Nephron (organoid): ENCODE measurements at regions not wholly inside any gene's neighbourhood (a gene's known extent, or its start where the extent isn't known, plus 50 kb on each side); places are given as distances from the start of the nearest gene placed in this dataset.
A peak's percentile ranks its signal among the peaks of the same experiment; 100 is the strongest.

Experiments used
- H3K27ac Mint-ChIP-seq, 3 experiments: 2 replicates each; pipeline ENCODE4 v1.8.0; 2020; ENCODE audit warnings: mixed read lengths in 3 of 3, mild to moderate bottlenecking in 2 of 3, moderate library complexity in 1 of 3
- H3K27me3 Mint-ChIP-seq: 2 replicates; pipeline ENCODE4 v1.8.0; 2021; ENCODE audit warnings: low read depth, mild to moderate bottlenecking, moderate library complexity, mixed read lengths
- H3K36me3 Mint-ChIP-seq: 2 replicates; pipeline ENCODE4 v1.8.0; 2020; ENCODE audit warnings: low read depth, mixed read lengths
- H3K4me1 Mint-ChIP-seq: 2 replicates; pipeline ENCODE4 v1.8.0; 2020; ENCODE audit warnings: mixed read lengths
- H3K4me3 Mint-ChIP-seq, 3 experiments: 2 replicates each; pipeline ENCODE4 v1.8.0; 2020; ENCODE audit warnings: mild to moderate bottlenecking in 3 of 3, mixed read lengths in 3 of 3, moderate library complexity in 2 of 3
- H3K9me3 Mint-ChIP-seq: 2 replicates; pipeline ENCODE4 v1.8.0; 2020; ENCODE audit warnings: mixed read lengths
- TF ChIP-seq, protein P1 (sequence below), 3 experiments: fragments of 200-600 bp; sonication (generic); IDR thresholded peaks; one replicate each; pipeline ENCODE4 v1.5.0; 2021; ENCODE audit warnings: antibody characterized with exemption in 3 of 3; ENCODE audit not compliant: unreplicated experiment in 3 of 3

DNA sequence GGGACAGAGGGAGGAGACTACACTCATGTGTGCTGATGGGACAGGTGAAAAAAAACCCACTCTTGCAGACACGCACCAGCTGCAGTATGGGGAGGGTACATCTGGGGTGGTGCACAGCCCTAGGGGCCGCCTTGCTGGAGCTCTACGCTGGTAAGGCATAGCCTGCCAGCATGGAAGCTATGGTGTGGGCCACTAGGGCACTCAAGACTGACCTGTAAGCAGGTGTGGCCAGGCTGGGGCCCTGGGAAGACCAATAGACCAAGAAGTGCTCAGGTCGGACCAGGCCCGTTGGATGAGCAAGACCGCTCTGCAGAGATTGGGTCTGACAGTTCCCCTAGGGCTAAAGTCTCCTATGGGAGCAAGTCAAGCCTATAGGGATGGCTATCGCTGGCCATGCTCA, 314.8 kb downstream of the FAM47A start:
- Mint-ChIP-seq H3K27me3 (peaks cover 3% of the 10 kb centered on the region), H3K9me3 (no peaks in the 10 kb centered on the region)

DNA sequence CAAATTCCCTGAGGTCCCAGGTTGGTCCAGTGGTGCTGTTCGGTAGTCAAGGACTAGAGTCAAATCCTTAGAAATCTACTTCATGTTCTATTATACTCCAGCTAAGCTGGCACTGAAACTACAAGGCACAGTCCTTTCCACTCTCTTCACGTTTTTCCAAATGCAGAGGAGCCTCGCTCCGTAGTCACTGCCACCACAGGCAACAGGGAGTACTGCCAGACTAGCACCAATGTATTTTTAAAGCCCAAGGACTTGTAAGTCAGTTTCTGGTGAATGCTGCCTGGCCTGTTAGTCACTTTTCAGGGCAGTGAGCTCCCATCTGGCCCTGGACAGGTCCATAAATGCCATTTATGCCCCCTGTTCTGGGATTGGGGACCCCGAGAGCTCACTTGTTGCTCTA, 323.5 kb downstream of the FAM47A start:
- H3K27me3 Mint-ChIP-seq, result no peaks in the 10 kb centered on the region
- no peaks in the 10 kb centered on the region for H3K4me1 Mint-ChIP-seq
- H3K4me3 Mint-ChIP-seq, result no peak overlapping the region
- peaks cover 5% of the 10 kb centered on the region for H3K9me3 Mint-ChIP-seq
- no peaks in the 10 kb centered on the region for H3K36me3 Mint-ChIP-seq
- H3K27ac Mint-ChIP-seq, result no peak overlapping the region
- TF ChIP-seq, protein P1, sequence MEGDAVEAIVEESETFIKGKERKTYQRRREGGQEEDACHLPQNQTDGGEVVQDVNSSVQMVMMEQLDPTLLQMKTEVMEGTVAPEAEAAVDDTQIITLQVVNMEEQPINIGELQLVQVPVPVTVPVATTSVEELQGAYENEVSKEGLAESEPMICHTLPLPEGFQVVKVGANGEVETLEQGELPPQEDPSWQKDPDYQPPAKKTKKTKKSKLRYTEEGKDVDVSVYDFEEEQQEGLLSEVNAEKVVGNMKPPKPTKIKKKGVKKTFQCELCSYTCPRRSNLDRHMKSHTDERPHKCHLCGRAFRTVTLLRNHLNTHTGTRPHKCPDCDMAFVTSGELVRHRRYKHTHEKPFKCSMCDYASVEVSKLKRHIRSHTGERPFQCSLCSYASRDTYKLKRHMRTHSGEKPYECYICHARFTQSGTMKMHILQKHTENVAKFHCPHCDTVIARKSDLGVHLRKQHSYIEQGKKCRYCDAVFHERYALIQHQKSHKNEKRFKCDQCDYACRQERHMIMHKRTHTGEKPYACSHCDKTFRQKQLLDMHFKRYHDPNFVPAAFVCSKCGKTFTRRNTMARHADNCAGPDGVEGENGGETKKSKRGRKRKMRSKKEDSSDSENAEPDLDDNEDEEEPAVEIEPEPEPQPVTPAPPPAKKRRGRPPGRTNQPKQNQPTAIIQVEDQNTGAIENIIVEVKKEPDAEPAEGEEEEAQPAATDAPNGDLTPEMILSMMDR (IDR thresholded peaks at IDR 0.05; ENCODE audit: unreplicated experiment in 3 of 3), result no peak

More for the DNA sequence above, 314.8 kb downstream of the FAM47A start:
- TF ChIP-seq, protein P1 (IDR thresholded peaks at IDR 0.05; ENCODE audit: unreplicated experiment in 3 of 3), result no peak
- Mint-ChIP-seq H3K27ac (no peak overlapping the region), H3K4me3 (no peak overlapping the region), H3K36me3 (no peaks in the 10 kb centered on the region), H3K4me1 (no peaks in the 10 kb centered on the region)

DNA sequence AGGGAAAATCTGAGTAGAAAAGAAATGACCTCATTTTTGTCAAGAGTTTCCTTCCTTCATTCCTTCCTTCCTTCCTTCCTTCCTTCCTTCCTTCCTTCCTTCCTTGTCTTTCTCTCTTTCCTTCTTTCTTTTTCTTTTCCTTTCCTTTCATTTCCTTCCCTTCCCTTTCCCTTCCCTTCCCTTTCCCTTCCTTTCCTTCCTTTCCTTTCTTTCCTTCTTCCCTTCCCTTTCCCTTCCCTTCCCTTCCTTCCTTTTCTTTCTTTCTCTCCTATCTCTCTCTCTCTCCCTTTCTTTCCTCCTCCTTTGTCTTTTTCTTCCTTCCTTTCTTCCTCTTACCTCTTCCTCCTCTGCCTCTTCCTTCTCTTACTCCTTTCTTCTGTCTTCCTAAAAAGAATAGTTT, 347.6 kb downstream of the FAM47A start:
- H3K27ac Mint-ChIP-seq, result no peak overlapping the region
- TF ChIP-seq, protein P1 (IDR thresholded peaks at IDR 0.05; ENCODE audit: unreplicated experiment in 3 of 3), result no peak
- H3K9me3 Mint-ChIP-seq, result no peaks in the 10 kb centered on the region
- no peaks in the 10 kb centered on the region for H3K4me1 Mint-ChIP-seq
- H3K4me3 Mint-ChIP-seq, result no peak overlapping the region
- H3K27me3 Mint-ChIP-seq, result no peaks in the 10 kb centered on the region
- H3K36me3 Mint-ChIP-seq, result no peaks in the 10 kb centered on the region

DNA sequence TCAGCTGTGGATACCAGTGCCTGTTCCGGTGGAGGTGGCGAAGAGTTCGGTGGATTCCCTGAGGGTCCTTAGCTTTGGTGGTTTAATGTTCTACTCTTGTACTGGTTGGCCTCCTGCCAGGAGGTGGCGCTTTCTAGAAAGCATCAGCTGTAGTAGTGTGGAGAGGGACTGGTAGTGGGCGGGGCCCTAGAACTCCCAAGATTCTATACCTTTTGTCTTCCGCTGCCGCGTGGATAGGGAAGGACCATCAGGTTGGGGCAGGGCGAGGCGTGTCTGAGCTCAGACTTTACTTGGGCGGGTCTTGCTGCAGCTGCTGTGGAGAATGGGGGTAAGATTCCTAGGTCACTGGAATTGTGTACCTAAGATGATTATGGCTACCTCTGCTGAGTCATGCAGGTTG, 390.3 kb downstream of the FAM47A start:
- Mint-ChIP-seq H3K9me3 (peaks cover 15% of the 10 kb centered on the region), H3K36me3 (no peaks in the 10 kb centered on the region), H3K4me3 (no peak overlapping the region), H3K4me1 (no peaks in the 10 kb centered on the region), H3K27me3 (no peaks in the 10 kb centered on the region), H3K27ac (no peak overlapping the region)
- TF ChIP-seq, protein P1 (IDR thresholded peaks at IDR 0.05; ENCODE audit: unreplicated experiment in 3 of 3), result no peak

DNA sequence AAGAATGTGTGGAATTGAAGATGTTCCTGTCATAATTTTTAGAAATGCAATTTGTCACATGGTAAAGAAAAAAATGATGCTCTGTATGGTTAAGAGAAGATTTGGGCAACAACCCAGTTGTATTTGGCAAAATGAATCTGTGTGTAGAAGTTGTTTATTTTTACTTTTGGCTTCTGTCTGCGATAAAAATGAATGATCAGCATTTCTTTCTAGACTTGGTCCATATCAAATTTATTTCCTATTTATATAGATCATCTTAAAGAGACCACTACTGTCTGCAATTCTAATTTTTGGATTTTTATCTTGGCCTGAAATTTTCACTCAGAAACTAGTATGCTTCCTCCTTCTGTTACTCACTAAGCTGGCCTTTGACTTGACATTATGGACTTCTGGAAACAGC, 396.9 kb downstream of the FAM47A start:
- Mint-ChIP-seq H3K27ac (no peak overlapping the region), H3K4me3 (no peak overlapping the region), H3K36me3 (no peaks in the 10 kb centered on the region), H3K9me3 (peaks cover 7% of the 10 kb centered on the region), H3K27me3 (no peaks in the 10 kb centered on the region), H3K4me1 (no peaks in the 10 kb centered on the region)
- TF ChIP-seq, protein P1 (IDR thresholded peaks at IDR 0.05; ENCODE audit: unreplicated experiment in 3 of 3), result no peak

DNA sequence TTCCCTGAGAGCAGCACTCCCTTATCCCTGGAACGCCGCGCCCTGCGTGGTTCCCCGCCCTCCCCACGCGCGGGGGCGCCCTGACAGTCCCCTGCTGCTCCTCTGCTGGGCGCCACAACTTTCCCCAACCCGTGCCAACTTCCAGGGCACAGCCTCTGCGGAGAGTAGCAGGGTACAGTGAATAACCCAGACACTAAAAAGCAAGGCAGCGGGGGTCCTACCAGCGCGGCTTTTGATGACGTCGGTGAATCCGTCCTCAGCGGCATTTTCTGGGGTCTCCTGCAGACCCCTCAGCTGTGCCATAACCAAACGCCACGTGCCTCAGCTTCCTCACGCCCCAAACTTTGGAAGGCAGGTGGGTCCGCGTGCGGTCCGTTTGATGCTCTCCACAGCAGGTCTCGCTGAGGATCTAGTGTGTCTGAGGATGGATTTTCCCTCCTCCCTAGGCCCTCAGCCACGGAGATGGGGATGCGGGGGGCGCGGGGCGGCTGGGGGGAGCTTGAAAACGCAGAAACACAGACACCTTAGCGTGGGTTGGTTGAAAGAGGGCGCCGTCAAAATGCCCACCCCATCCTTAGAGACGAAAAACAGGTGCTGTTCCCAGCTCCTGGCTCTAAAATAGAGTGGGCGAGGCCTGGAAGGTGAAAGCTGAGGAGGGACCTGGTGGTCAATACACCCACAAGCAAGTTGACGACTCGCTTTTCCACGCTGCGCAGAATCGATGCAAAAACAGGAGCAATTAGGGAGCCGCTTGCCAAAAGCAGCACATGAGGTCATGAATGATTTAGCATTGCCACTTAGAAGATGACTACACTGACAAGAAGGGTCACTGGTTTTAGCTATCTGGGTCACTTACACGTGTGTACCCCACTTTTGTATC, 405.6 kb downstream of the FAM47A start:
- Mint-ChIP-seq H3K27ac (peak overlapping the region; percentile 57 to 78 (median 69)), H3K9me3 (no peaks in the 10 kb centered on the region), H3K4me1 (peaks cover 17% of the 10 kb centered on the region), H3K4me3 (peak overlapping the region; percentile 83 to 90 (median 89)), H3K36me3 (no peaks in the 10 kb centered on the region), H3K27me3 (peaks cover 13% of the 10 kb centered on the region)
- TF ChIP-seq, protein P1 (IDR thresholded peaks at IDR 0.05; ENCODE audit: unreplicated experiment in 3 of 3), result no peak
